MCF 10A (cell line): ENCODE measurements at regions not wholly inside any gene's neighbourhood (a gene's known extent, or its start where the extent isn't known, plus 50 kb on each side); places are given as distances from the start of the nearest gene placed in this dataset.

Source experiments
- BruUV-seq: library from RNA; stranded (reverse); fragments of 400-500 nt; replicated peaks from 2 replicates; lab custom pipeline; 2021; lab: Mats Ljungman, UMichigan
- CTCF ChIA-PET: fragments of 300-600 bp; sonication (Branson Sonifier 250); formaldehyde crosslinking; extraction: SDS; loops from one replicate; lab custom pipeline; 2021; ENCODE audit warnings: antibody characterized with exemption, inconsistent platforms; lab: Yijun Ruan, JAX
- POLR2A ChIA-PET: fragments of 300-600, 350-650 bp; sonication (Branson Sonifier 250); formaldehyde crosslinking; extraction: SDS; loops from one replicate; lab custom pipeline; 2020; ENCODE audit warnings: antibody characterized with exemption, inconsistent platforms; lab: Yijun Ruan, JAX
- DNase-seq: peaks from one replicate; pipeline ENCODE4 v3.0.0-alpha.2; 2018; ENCODE audit not compliant: unreplicated experiment
- H3K27ac Mint-ChIP-seq: one replicate; pipeline ENCODE4 v1.8.0; 2022; ENCODE audit warnings: mild to moderate bottlenecking, low read depth, mixed read lengths; ENCODE audit not compliant: unreplicated experiment
- H3K27me3 Mint-ChIP-seq: one replicate; pipeline ENCODE4 v1.8.0; 2022; ENCODE audit warnings: mixed read lengths; ENCODE audit not compliant: insufficient read depth, unreplicated experiment
- H3K36me3 Mint-ChIP-seq: one replicate; pipeline ENCODE4 v1.8.0; 2022; ENCODE audit warnings: mild to moderate bottlenecking, moderate library complexity, mixed read lengths; ENCODE audit not compliant: insufficient read depth, unreplicated experiment
- H3K4me1 Mint-ChIP-seq: one replicate; pipeline ENCODE4 v1.8.0; 2022; ENCODE audit warnings: mixed read lengths; ENCODE audit not compliant: insufficient read depth, unreplicated experiment
- H3K4me3 Mint-ChIP-seq: one replicate; pipeline ENCODE4 v1.8.0; 2022; ENCODE audit warnings: mild to moderate bottlenecking, moderate library complexity, mixed read lengths; ENCODE audit not compliant: unreplicated experiment
- H3K9me3 Mint-ChIP-seq: one replicate; pipeline ENCODE4 v1.8.0; 2022; ENCODE audit warnings: mixed read lengths; ENCODE audit not compliant: unreplicated experiment
- intact Hi-C: fragments of 100-400 bp; cut with micrococcal nuclease; formaldehyde crosslinking; loops from 2 replicates; pipeline ENCODE4 v1.14.1; 2022
- TF ChIP-seq, protein P1 (sequence below): fragments of 200-600 bp; IDR thresholded peaks from one replicate; pipeline ENCODE4 v1.8.0; 2022; ENCODE audit warnings: antibody characterized with exemption, mild to moderate bottlenecking; ENCODE audit not compliant: unreplicated experiment

DNA sequence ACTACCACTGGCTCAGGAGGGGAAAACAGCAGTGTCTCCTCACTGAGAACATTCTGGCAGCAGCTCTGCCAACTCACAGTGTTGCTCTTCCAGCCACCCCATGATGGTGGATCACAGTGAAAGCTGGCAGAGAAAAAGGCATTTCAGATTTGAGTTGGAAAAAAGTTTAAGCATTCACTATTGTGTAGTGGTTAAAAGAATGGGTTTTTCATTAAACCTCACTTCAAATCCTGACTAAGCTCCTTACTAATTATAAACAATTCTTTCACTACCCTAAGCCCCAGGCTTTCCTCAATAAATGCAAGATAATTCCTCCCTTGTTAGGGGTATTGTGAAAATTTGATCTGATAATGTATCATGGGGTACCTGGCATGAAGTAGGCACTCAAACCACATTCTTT lies 518.1 kb downstream of the SNAPC1 start:
- H3K36me3 Mint-ChIP-seq = no peaks in the 10 kb centered on the region
- no TSS peak for BruUV-seq
- H3K27ac Mint-ChIP-seq = no peak overlapping the region

DNA sequence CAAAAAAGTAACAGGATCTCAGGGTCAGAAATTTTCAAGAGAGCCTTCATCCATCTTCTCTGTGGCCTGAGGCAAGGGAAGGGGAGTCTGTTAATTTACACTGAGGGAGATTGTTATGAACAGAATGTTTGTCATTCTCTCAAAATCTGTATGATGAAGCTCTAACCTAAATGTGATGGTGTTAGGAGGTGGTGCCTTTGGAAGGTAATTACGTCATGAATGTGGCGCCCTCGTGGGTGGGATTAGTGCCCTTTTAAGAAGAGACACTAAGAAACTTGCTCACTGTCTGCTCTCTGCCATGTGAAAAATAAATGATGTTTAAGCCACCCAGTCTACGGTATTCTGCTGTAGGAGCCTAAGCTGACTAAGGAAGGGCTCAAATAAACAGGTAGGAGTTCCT lies 521.6 kb downstream of the SNAPC1 start:
- Mint-ChIP-seq H3K36me3 (no peaks in the 10 kb centered on the region), H3K27ac (no peak overlapping the region), H3K9me3 (no peaks in the 10 kb centered on the region), H3K4me3 (no peak overlapping the region), H3K4me1 (no peaks in the 10 kb centered on the region), H3K27me3 (no peaks in the 10 kb centered on the region)
- TF ChIP-seq, protein P1, sequence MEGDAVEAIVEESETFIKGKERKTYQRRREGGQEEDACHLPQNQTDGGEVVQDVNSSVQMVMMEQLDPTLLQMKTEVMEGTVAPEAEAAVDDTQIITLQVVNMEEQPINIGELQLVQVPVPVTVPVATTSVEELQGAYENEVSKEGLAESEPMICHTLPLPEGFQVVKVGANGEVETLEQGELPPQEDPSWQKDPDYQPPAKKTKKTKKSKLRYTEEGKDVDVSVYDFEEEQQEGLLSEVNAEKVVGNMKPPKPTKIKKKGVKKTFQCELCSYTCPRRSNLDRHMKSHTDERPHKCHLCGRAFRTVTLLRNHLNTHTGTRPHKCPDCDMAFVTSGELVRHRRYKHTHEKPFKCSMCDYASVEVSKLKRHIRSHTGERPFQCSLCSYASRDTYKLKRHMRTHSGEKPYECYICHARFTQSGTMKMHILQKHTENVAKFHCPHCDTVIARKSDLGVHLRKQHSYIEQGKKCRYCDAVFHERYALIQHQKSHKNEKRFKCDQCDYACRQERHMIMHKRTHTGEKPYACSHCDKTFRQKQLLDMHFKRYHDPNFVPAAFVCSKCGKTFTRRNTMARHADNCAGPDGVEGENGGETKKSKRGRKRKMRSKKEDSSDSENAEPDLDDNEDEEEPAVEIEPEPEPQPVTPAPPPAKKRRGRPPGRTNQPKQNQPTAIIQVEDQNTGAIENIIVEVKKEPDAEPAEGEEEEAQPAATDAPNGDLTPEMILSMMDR = no peak
- no peak for DNase-seq
- CTCF ChIA-PET = no interaction called here
- intact Hi-C loops = no loop called here
- no TSS peak for BruUV-seq
- POLR2A ChIA-PET = interaction anchor here (1.1 kb wide), 1 partner anchor 36 kb away, joined by 3 read pairs; no protein-coding TSS in a partner anchor

More for the DNA sequence above, 518.1 kb downstream of the SNAPC1 start:
- Mint-ChIP-seq H3K4me3 (no peak overlapping the region), H3K27me3 (no peaks in the 10 kb centered on the region), H3K9me3 (no peaks in the 10 kb centered on the region), H3K4me1 (no peaks in the 10 kb centered on the region)
- ChIA-PET POLR2A (interaction anchor here (0.7 to 0.8 kb wide), 2 partner anchors 12 to 42 kb away, joined by 3 read pairs; no protein-coding TSS in a partner anchor), CTCF (interaction anchor here (0.6 to 0.7 kb wide), 2 partner anchors 13 to 444 kb away, joined by 3 read pairs; no protein-coding TSS in a partner anchor)
- DNase-seq = no peak
- TF ChIP-seq, protein P1 = no peak
- intact Hi-C loops = no loop called here

DNA sequence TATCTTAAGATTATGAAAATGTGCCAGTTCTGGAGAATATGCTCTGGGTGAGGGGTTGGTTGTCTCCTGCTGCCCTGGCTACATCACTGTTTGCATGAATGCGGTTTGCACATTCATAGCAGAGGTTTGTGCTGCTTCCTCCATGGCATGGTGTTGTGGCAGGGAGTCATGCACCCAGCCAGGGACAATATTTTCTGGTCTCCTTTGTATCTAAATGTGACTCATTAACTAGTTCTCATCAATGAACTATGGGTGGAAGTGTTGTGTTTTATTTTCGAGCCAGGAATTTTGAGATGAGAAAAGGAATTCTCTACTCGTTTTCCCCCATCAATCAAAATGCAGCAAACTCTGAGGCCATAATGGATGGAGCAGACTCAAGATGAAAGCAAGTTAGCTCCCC lies 527.3 kb downstream of the SNAPC1 start:
- CTCF ChIA-PET = interaction anchor here (0.6 kb wide), 2 partner anchors 312 to 743 kb away, joined by 3 read pairs; no protein-coding TSS in a partner anchor
- POLR2A ChIA-PET = no interaction called here
- no TSS peak for BruUV-seq
- TF ChIP-seq, protein P1 = no peak
- no peaks in the 10 kb centered on the region for H3K36me3 Mint-ChIP-seq
- H3K9me3 Mint-ChIP-seq = no peaks in the 10 kb centered on the region
- no peak for DNase-seq
- H3K27me3 Mint-ChIP-seq = no peaks in the 10 kb centered on the region
- intact Hi-C loops = no loop called here
- no peak overlapping the region for H3K4me3 Mint-ChIP-seq
- H3K27ac Mint-ChIP-seq = no peak overlapping the region
- peaks cover 6% of the 10 kb centered on the region for H3K4me1 Mint-ChIP-seq

DNA sequence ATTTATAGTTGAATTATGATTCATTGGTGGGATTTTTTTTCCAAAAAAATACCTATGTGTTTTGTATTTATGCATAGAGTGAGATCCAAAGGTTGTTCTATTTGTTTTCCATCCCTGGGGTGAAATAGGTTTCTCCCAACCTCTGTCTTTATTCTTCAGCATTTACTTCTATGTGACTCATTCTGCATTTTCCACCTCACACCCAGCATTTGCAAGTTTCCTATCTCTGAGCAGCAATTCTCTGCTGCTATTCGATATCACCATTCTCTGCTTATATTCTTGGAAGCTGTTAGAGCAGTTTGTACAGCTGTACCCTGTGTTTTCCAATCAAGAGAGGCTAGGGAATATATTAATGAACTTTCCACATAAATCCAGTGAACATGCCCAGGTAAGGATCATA lies 538.9 kb downstream of the SNAPC1 start:
- ChIA-PET POLR2A (no interaction called here), CTCF (no interaction called here)
- Mint-ChIP-seq H3K4me1 (peaks cover 25% of the 10 kb centered on the region), H3K27ac (no peak overlapping the region), H3K9me3 (peaks cover 7% of the 10 kb centered on the region), H3K4me3 (no peak overlapping the region), H3K27me3 (no peaks in the 10 kb centered on the region), H3K36me3 (no peaks in the 10 kb centered on the region)
- DNase-seq = no peak
- TF ChIP-seq, protein P1 = no peak
- BruUV-seq = no TSS peak
- intact Hi-C loops = no loop called here
